ENCODE measurements at regions not wholly inside any gene's neighbourhood (a gene's known extent, or its start where the extent isn't known, plus 50 kb on each side); places are given as distances from the start of the nearest gene placed in this dataset.

DNA sequence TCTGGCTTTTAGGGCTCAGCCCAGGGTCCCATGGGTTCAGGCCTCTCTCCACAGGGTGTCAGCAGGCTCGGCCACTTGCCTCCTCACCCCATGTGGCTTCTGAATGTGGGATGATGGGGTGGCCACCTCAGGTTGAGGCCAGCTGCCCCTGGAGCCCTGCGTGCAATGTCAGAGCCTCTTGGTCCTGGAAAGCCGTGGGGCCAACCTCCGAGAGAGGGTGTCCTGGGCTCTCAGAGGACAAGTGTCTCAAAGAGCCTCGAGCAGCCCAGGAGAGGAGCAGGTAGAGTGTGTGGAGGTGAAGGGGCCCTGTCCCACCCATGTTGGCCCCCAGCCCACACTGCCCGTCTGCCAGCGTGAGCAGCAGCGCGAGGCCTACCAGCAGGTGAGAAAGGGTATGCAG lies 86.0 kb downstream of the PLXNA1 start:
- no peak for DNase-seq
- Histone ChIP-seq H3K9me3 (no peaks in the 10 kb centered on the region), H3K4me3 (ENCODE audit: low read depth, low read length) (no peak overlapping the region), H3K36me3 (no peaks in the 10 kb centered on the region), H3K4me1 (peaks cover 13% of the 10 kb centered on the region), H3K27me3 (no peaks in the 10 kb centered on the region)
- TF ChIP-seq, protein P1, sequence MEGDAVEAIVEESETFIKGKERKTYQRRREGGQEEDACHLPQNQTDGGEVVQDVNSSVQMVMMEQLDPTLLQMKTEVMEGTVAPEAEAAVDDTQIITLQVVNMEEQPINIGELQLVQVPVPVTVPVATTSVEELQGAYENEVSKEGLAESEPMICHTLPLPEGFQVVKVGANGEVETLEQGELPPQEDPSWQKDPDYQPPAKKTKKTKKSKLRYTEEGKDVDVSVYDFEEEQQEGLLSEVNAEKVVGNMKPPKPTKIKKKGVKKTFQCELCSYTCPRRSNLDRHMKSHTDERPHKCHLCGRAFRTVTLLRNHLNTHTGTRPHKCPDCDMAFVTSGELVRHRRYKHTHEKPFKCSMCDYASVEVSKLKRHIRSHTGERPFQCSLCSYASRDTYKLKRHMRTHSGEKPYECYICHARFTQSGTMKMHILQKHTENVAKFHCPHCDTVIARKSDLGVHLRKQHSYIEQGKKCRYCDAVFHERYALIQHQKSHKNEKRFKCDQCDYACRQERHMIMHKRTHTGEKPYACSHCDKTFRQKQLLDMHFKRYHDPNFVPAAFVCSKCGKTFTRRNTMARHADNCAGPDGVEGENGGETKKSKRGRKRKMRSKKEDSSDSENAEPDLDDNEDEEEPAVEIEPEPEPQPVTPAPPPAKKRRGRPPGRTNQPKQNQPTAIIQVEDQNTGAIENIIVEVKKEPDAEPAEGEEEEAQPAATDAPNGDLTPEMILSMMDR (IDR thresholded peaks at IDR 0.05; ENCODE audit: low read depth, low read length) = no peak

DNA sequence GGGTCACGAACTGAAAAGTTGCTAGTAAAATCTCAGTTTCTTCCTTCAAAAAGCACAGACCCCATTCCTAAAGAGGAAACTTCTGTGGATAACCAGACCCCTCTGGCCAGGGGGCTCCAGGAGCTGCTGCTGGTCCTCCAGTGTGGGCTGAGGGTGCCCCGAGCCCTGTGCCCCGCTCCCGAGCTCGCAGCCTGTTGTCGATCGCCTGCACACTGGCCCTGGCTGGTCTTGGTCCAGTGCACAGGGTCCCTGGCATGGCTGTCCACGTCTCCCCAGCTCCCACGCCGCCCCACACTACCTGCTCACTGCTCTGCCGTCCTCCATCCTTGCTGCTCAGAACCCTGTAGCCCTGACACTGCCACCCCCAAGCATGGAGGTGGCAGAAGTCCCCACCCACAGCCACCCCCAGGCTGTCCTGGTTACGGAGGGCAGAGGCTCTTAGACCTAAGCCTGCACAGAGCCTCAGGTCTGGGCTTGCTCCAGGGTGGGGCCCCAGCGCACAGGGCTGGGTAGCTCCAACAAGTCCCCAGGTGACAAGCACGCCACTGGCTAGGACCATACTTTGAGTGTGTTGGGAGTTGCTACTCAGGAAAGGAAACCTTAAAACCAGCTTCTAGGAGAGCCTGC lies 87.0 kb downstream of the PLXNA1 start:
- H3K27me3 ChIP-seq = no peaks in the 10 kb centered on the region
- no peak overlapping the region for H3K4me3 ChIP-seq (ENCODE audit: low read depth, low read length)
- H3K9me3 ChIP-seq = no peaks in the 10 kb centered on the region
- H3K4me1 ChIP-seq = peaks cover 20% of the 10 kb centered on the region
- TF ChIP-seq, protein P1 (IDR thresholded peaks at IDR 0.05; ENCODE audit: low read depth, low read length) = no peak
- DNase-seq = no peak
- H3K36me3 ChIP-seq = no peaks in the 10 kb centered on the region

DNA sequence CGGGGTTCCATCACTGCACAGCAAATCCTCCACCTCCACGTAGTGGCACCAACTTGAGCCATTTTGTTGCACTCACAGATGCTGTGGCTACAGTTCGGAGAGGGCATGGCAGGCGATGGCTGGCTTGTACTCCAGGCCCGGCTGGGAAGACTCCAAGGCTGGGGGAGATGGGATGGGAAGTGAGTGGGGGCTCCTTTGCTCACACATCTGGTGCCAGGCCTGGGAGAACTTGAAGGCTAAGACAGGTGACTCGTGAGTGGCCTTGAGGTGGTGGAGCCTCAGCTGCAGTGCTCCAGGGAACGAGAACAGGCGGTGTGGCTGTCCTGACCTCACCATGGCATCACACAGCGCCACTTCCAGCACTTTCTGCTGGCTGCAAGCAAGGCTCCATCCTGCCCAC lies 87.9 kb downstream of the PLXNA1 start:
- Histone ChIP-seq H3K4me1 (peaks cover 24% of the 10 kb centered on the region), H3K9me3 (no peaks in the 10 kb centered on the region), H3K4me3 (ENCODE audit: low read depth, low read length) (no peak overlapping the region), H3K36me3 (no peaks in the 10 kb centered on the region), H3K27me3 (no peaks in the 10 kb centered on the region)
- TF ChIP-seq, protein P1 (IDR thresholded peaks at IDR 0.05; ENCODE audit: low read depth, low read length) = no peak
- DNase-seq = no peak

DNA sequence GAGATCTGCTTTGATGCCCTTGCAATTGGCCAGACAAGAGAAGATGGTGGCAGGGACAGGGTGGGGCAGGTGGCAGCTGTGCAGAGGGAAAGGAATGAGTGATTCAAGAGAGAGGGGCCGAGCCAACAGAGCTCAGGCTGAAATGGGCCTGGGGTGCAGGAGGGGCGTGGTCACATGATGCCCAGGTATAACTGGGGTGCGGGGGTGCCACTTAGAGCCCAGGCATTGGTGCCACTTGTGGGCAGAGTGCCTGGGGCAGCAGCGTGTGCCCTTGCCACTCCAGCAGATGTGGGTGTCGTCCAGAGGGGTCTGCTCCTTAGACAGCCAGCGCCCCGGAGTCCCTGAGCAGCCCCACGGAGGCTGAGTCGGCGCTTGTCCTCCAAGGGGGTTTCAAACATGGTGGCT lies 88.7 kb downstream of the PLXNA1 start:
- Histone ChIP-seq H3K4me1 (peaks cover 24% of the 10 kb centered on the region), H3K36me3 (no peaks in the 10 kb centered on the region), H3K27me3 (no peaks in the 10 kb centered on the region), H3K9me3 (no peaks in the 10 kb centered on the region; the same call in 1 of the 2 replicates), H3K4me3 (ENCODE audit: low read depth, low read length) (no peak overlapping the region)
- TF ChIP-seq, protein P1 (IDR thresholded peaks at IDR 0.05; ENCODE audit: low read depth, low read length) = no peak
- DNase-seq = no peak

DNA sequence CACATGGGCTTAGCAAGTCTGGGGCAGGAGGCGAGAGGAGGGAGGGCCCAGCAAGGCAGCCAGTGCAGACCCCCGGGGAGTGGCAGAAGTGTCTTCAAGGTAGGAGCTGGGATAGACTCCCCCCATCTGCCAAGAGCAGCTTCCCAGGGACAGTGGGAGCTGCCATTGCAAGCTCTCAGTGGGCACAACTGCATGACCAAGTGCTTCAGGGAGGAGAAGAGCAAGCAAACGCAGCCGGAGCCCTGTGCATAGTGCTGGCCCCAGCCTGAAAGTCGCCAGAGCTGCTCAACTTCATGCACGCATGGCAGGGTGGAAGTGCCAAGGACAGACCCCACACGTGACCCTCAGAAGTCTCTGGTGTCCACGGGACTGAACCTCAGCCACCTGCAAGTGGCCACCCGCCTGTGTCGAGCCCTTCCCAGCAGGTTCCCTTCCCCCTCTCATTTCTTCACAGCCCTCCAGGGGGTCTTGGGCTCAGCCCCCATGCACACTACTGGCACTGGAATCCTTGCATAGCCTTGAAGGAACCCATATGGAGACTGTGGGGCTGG lies 89.4 kb downstream of the PLXNA1 start:
- Histone ChIP-seq H3K4me1 (peaks cover 24% of the 10 kb centered on the region), H3K4me3 (ENCODE audit: low read depth, low read length) (no peak overlapping the region), H3K36me3 (no peaks in the 10 kb centered on the region), H3K27me3 (no peaks in the 10 kb centered on the region), H3K9me3 (no peaks in the 10 kb centered on the region; the same call in 1 of the 2 replicates)
- TF ChIP-seq, protein P1 (IDR thresholded peaks at IDR 0.05; ENCODE audit: low read depth, low read length) = no peak
- DNase-seq = no peak

All from BE2C (cell line).